ENCODE measurements at regions not wholly inside any gene's neighbourhood (a gene's known extent, or its start where the extent isn't known, plus 50 kb on each side); places are given as distances from the start of the nearest gene placed in this dataset.

- TF ChIP-seq PKNOX1 (IDR thresholded peaks at IDR 0.05) (no peak), ARNT (IDR thresholded peaks at IDR 0.05) (no peak), TARDBP (IDR thresholded peaks at IDR 0.05) (no peak), L3MBTL2 (conservative IDR thresholded peaks at IDR 0.05) (no peak), FOXK2 (IDR thresholded peaks at IDR 0.05) (no peak), SP1 (IDR thresholded peaks at IDR 0.05) (no peak), BHLHE40 (IDR thresholded peaks at IDR 0.05; ENCODE audit: borderline replicate concordance) (no peak), SUZ12 (IDR thresholded peaks at IDR 0.05) (no peak), CTBP1 (IDR thresholded peaks at IDR 0.05; ENCODE audit: borderline replicate concordance) (no peak), FOXM1 (IDR thresholded peaks at IDR 0.05; ENCODE audit: borderline replicate concordance) (no peak), FOXA1 (IDR thresholded peaks at IDR 0.05) (no peak), NFRKB (IDR thresholded peaks at IDR 0.05) (no peak)
Measured at GRCh38 chr2:203651621-203652020, 54.8 kb upstream of the CD28 start.
